CD4-positive, alpha-beta T cell treated with Interferon gamma for 1 hour (primary cell): ENCODE measurements at regions not wholly inside any gene's neighbourhood (a gene's known extent, or its start where the extent isn't known, plus 50 kb on each side); places are given as distances from the start of the nearest gene placed in this dataset.

Experiments used
- DNase-seq: peaks from one replicate; pipeline ENCODE4 v3.0.0-alpha.2; 2020

- DNase-seq, result no peak
Measured at GRCh38 chr12:125228519-125229260, 163.5 kb downstream of the AACS start.

GRCh38 chr12:125229878-125230530 is 164.8 kb downstream of the AACS start:
- DNase-seq, result no peak

GRCh38 chr12:125233319-125233718 is 168.1 kb downstream of the AACS start:
- DNase-seq, result no peak

- no peak for DNase-seq
Measured at GRCh38 chr12:125239563-125239962, 174.3 kb downstream of the AACS start.

GRCh38 chr12:125240717-125241116 is 175.5 kb downstream of the AACS start:
- no peak for DNase-seq

GRCh38 chr12:125243811-125244210 is 178.6 kb downstream of the AACS start:
- no peak for DNase-seq

GRCh38 chr12:125244338-125244737 is 179.1 kb downstream of the AACS start:
- no peak for DNase-seq

- DNase-seq, result no peak
Measured at GRCh38 chr12:125245581-125246557, 180.6 kb downstream of the AACS start.

- DNase-seq, result no peak
Measured at GRCh38 chr12:125247477-125247876, 182.2 kb downstream of the AACS start.

GRCh38 chr12:125249066-125249824 is 184.0 kb downstream of the AACS start:
- no peak for DNase-seq

GRCh38 chr12:125249932-125250331 is 184.7 kb downstream of the AACS start:
- DNase-seq, result no peak

GRCh38 chr12:125254236-125254635 is 189.0 kb downstream of the AACS start:
- no peak for DNase-seq

GRCh38 chr12:125254856-125255255 is 189.6 kb downstream of the AACS start:
- DNase-seq, result no peak

GRCh38 chr12:125255935-125256633 is 190.8 kb downstream of the AACS start:
- no peak for DNase-seq

- no peak for DNase-seq
Measured at GRCh38 chr12:125256634-125256936, 191.3 kb downstream of the AACS start.

- DNase-seq, result no peak
Measured at GRCh38 chr12:125259178-125259867, 194.1 kb downstream of the AACS start.

- DNase-seq, result no peak
Measured at GRCh38 chr12:125262851-125263250, 197.6 kb downstream of the AACS start.

GRCh38 chr12:125263385-125263784 is 198.2 kb downstream of the AACS start:
- DNase-seq, result no peak

GRCh38 chr12:125267114-125267513 is 201.9 kb downstream of the AACS start:
- DNase-seq, result no peak

- no peak for DNase-seq
Measured at GRCh38 chr12:125269276-125269675, 204.0 kb downstream of the AACS start.

GRCh38 chr12:125271892-125272291 is 206.7 kb downstream of the AACS start:
- DNase-seq, result no peak
